WTC11 (cell line): ENCODE measurements at regions not wholly inside any gene's neighbourhood (a gene's known extent, or its start where the extent isn't known, plus 50 kb on each side); places are given as distances from the start of the nearest gene placed in this dataset.
"Not testable (repeated sequence)": the region's sequence is repeated elsewhere in the genome, so short reads cannot be mapped to it uniquely, and the experiment has no call there.

Experiments used
- ATAC-seq: fragments of 200-7000 bp; cut with Tn5 transposase; 2 replicates; pipeline ENCODE4 v1.10.0; 2021; ENCODE audit warnings: mild to moderate bottlenecking, moderate library complexity
- CTCF ChIA-PET: fragments of 300-600 bp; sonication (Branson Sonifier 250); formaldehyde crosslinking; loops from one replicate; lab custom pipeline; 2021; ENCODE audit warnings: antibody characterized with exemption; lab: Charles Lee
- POLR2A ChIA-PET: fragments of 350-600 bp; sonication (Branson Sonifier 250); formaldehyde crosslinking; loops from one replicate; lab custom pipeline; 2021; ENCODE audit warnings: antibody characterized with exemption; lab: Charles Lee
- DNase-seq: peaks from one replicate; pipeline ENCODE4 v3.0.0; 2021; ENCODE audit warnings: low spot score
- H3K27ac Mint-ChIP-seq: 2 replicates; pipeline ENCODE4 v1.8.0; 2021; ENCODE audit warnings: mixed read lengths
- H3K27me3 Mint-ChIP-seq: 2 replicates; pipeline ENCODE4 v1.8.0; 2021; ENCODE audit warnings: low read depth, mild to moderate bottlenecking, moderate library complexity, mixed read lengths
- H3K36me3 Mint-ChIP-seq: 2 replicates; pipeline ENCODE4 v1.8.0; 2021; ENCODE audit warnings: mixed read lengths
- H3K4me1 Mint-ChIP-seq: 2 replicates; pipeline ENCODE4 v1.8.0; 2022; ENCODE audit warnings: mixed read lengths
- H3K4me3 Mint-ChIP-seq: 2 replicates; pipeline ENCODE4 v1.8.0; 2021; ENCODE audit warnings: mild to moderate bottlenecking, moderate library complexity, mixed read lengths
- H3K9me3 Mint-ChIP-seq: 2 replicates; pipeline ENCODE4 v1.8.0; 2021; ENCODE audit warnings: mixed read lengths
- ATF3 ChIP-seq: sonication (generic); formaldehyde crosslinking; conservative IDR thresholded peaks from 2 replicates; pipeline ENCODE4 v1.8.1; 2022; ENCODE audit warnings: mild to moderate bottlenecking, missing genetic modification reagents
- CREM ChIP-seq: sonication (generic); formaldehyde crosslinking; IDR thresholded peaks from 2 replicates; pipeline ENCODE4 v1.8.1; 2022; ENCODE audit warnings: mild to moderate bottlenecking, missing genetic modification reagents, moderate library complexity
- GRHL2 ChIP-seq: fragments of 250-450 bp; sonication (Bioruptor Pico); IDR thresholded peaks from 2 replicates; pipeline ENCODE4 v1.8.0; 2022; ENCODE audit warnings: mild to moderate bottlenecking, moderate library complexity; ENCODE audit not compliant: insufficient replicate concordance, severe bottlenecking
- IRF1 ChIP-seq: sonication (generic); formaldehyde crosslinking; IDR thresholded peaks from 2 replicates; pipeline ENCODE4 v1.8.0; 2023; ENCODE audit warnings: missing genetic modification reagents
- SMAD3 ChIP-seq: sonication (generic); formaldehyde crosslinking; IDR thresholded peaks from 2 replicates; pipeline ENCODE4 v1.8.0; 2022; ENCODE audit warnings: missing genetic modification reagents, mild to moderate bottlenecking, borderline replicate concordance
- TCF7 ChIP-seq: sonication (generic); formaldehyde crosslinking; IDR thresholded peaks from 2 replicates; pipeline ENCODE4 v1.8.0; 2022; ENCODE audit warnings: mild to moderate bottlenecking, low read depth, missing genetic modification reagents, moderate library complexity
- TEAD1 ChIP-seq: sonication (generic); formaldehyde crosslinking; IDR thresholded peaks from 2 replicates; pipeline ENCODE4 v1.8.0; 2022; ENCODE audit warnings: mild to moderate bottlenecking, missing genetic modification reagents
- USF2 ChIP-seq: sonication (generic); formaldehyde crosslinking; IDR thresholded peaks from 2 replicates; pipeline ENCODE4 v1.8.1; 2023; ENCODE audit warnings: mild to moderate bottlenecking, missing genetic modification reagents, moderate library complexity
- ZNF219 ChIP-seq: sonication (generic); formaldehyde crosslinking; IDR thresholded peaks from 2 replicates; pipeline ENCODE4 v1.8.0; 2023; ENCODE audit warnings: missing genetic modification reagents, mild to moderate bottlenecking, borderline replicate concordance
- ZNF232 ChIP-seq: sonication (generic); formaldehyde crosslinking; IDR thresholded peaks from 2 replicates; pipeline ENCODE4 v1.8.0; 2022; ENCODE audit warnings: mild to moderate bottlenecking, missing genetic modification reagents
- ZNF281 ChIP-seq: sonication (generic); formaldehyde crosslinking; IDR thresholded peaks from 2 replicates; pipeline ENCODE4 v1.8.0; 2023; ENCODE audit warnings: mild to moderate bottlenecking, missing genetic modification reagents
- ZNF423 ChIP-seq: fragments of 250-450 bp; sonication (Bioruptor Pico); IDR thresholded peaks from 2 replicates; pipeline ENCODE4 v2.1.2; 2022; ENCODE audit warnings: mild to moderate bottlenecking, moderate library complexity
- TF ChIP-seq, protein P1 (sequence below): fragments of 250-450 bp; sonication (Bioruptor Pico); IDR thresholded peaks from 2 replicates; pipeline ENCODE4 v1.8.0; 2021; ENCODE audit warnings: mild to moderate bottlenecking
- TF ChIP-seq, protein P2 (sequence below): sonication (generic); formaldehyde crosslinking; IDR thresholded peaks from 2 replicates; pipeline ENCODE4 v1.8.1; 2023; ENCODE audit warnings: mild to moderate bottlenecking, missing genetic modification reagents
- TF ChIP-seq, protein P3 (sequence below): fragments of 250-450 bp; sonication (Bioruptor Pico); IDR thresholded peaks from 2 replicates; pipeline ENCODE4 v1.9.0; 2021; ENCODE audit warnings: moderate library complexity, mild to moderate bottlenecking, inconsistent platforms, borderline replicate concordance

- DNase-seq, ATAC-seq, H3K4me3 Mint-ChIP-seq, POLR2A ChIA-PET, H3K27ac Mint-ChIP-seq, H3K27me3 Mint-ChIP-seq, H3K4me1 Mint-ChIP-seq, CTCF ChIA-PET: not testable (repeated sequence)
- Mint-ChIP-seq H3K9me3 (peaks cover 48% of the 10 kb centered on the region), H3K36me3 (peaks cover 26% of the 10 kb centered on the region)
Observed at GRCh38 chr17:27099266-27099665, 194.6 kb upstream of the WSB1 start.

GRCh38 chr17:27104605-27105221, 189.2 kb upstream of the WSB1 start:
- peaks cover 31% of the 10 kb centered on the region for H3K36me3 Mint-ChIP-seq
- H3K4me3 Mint-ChIP-seq, CTCF ChIA-PET, H3K27ac Mint-ChIP-seq, H3K4me1 Mint-ChIP-seq, H3K27me3 Mint-ChIP-seq, POLR2A ChIA-PET, ATAC-seq, DNase-seq: not testable (repeated sequence)
- H3K9me3 Mint-ChIP-seq: peaks cover 56% of the 10 kb centered on the region

DNA sequence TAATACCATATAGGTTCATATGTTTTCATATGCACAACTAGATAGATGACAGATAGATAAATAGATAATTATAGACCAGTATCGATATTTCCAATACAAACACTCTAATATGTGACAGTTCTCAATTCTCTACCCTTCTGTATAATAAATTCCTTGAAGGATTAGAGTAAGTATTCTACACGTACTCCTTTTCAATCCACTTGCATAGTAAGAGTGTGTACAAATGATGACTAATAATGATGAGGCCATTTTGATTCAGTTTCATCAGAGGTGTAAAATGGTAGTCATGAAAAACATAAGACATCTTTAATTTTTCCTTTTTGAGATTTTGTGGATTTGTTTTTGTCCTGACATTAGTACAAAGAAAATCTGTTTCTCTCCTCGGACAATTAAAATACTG, 188.3 kb upstream of the WSB1 start:
- H3K4me1 Mint-ChIP-seq: no peaks in the 10 kb centered on the region
- H3K36me3 Mint-ChIP-seq: peaks cover 37% of the 10 kb centered on the region
- DNase-seq: no peak
- ChIA-PET POLR2A (no interaction called here), CTCF (no interaction called here)
- ATAC-seq: no peak
- no peak overlapping the region for H3K4me3 Mint-ChIP-seq
- TF ChIP-seq, protein P1, sequence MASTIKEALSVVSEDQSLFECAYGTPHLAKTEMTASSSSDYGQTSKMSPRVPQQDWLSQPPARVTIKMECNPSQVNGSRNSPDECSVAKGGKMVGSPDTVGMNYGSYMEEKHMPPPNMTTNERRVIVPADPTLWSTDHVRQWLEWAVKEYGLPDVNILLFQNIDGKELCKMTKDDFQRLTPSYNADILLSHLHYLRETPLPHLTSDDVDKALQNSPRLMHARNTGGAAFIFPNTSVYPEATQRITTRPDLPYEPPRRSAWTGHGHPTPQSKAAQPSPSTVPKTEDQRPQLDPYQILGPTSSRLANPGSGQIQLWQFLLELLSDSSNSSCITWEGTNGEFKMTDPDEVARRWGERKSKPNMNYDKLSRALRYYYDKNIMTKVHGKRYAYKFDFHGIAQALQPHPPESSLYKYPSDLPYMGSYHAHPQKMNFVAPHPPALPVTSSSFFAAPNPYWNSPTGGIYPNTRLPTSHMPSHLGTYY (CRISPR knock-in tag): no peak
- no peak for TF ChIP-seq ZNF219 (CRISPR knock-in tag)
- TF ChIP-seq TEAD1 (CRISPR knock-in tag): no peak
- TF ChIP-seq, protein P2, sequence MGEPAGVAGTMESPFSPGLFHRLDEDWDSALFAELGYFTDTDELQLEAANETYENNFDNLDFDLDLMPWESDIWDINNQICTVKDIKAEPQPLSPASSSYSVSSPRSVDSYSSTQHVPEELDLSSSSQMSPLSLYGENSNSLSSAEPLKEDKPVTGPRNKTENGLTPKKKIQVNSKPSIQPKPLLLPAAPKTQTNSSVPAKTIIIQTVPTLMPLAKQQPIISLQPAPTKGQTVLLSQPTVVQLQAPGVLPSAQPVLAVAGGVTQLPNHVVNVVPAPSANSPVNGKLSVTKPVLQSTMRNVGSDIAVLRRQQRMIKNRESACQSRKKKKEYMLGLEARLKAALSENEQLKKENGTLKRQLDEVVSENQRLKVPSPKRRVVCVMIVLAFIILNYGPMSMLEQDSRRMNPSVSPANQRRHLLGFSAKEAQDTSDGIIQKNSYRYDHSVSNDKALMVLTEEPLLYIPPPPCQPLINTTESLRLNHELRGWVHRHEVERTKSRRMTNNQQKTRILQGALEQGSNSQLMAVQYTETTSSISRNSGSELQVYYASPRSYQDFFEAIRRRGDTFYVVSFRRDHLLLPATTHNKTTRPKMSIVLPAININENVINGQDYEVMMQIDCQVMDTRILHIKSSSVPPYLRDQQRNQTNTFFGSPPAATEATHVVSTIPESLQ: no peak
- TF ChIP-seq GRHL2 (CRISPR knock-in tag): no peak
- no peak for TF ChIP-seq USF2
- no peak for TF ChIP-seq ZNF232 (CRISPR knock-in tag)
- no peak for TF ChIP-seq ZNF281 (CRISPR knock-in tag)
- TF ChIP-seq CREM (CRISPR knock-in tag): no peak
- TF ChIP-seq ZNF423 (CRISPR knock-in tag): no peak
- TF ChIP-seq ATF3: no peak
- TF ChIP-seq TCF7 (CRISPR knock-in tag): no peak
- TF ChIP-seq, protein P3, sequence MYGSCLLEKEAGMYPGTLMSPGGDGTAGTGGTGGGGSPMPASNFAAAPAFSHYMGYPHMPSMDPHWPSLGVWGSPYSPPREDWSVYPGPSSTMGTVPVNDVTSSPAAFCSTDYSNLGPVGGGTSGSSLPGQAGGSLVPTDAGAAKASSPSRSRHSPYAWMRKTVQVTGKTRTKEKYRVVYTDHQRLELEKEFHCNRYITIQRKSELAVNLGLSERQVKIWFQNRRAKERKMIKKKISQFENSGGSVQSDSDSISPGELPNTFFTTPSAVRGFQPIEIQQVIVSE (CRISPR knock-in tag): no peak
- no peak for TF ChIP-seq IRF1 (CRISPR knock-in tag)
- no peak for TF ChIP-seq SMAD3 (CRISPR knock-in tag)
- H3K9me3 Mint-ChIP-seq: peaks cover 63% of the 10 kb centered on the region
- H3K27me3 Mint-ChIP-seq: peaks cover 7% of the 10 kb centered on the region; the same call in 1 of the 2 replicates
- H3K27ac Mint-ChIP-seq: no peak overlapping the region
